ENCODE measurements at regions not wholly inside any gene's neighbourhood (a gene's known extent, or its start where the extent isn't known, plus 50 kb on each side); places are given as distances from the start of the nearest gene placed in this dataset.
A peak's percentile ranks its signal among the peaks of the same experiment; 100 is the strongest.
"Not testable (repeated sequence)": the region's sequence is repeated elsewhere in the genome, so short reads cannot be mapped to it uniquely, and the experiment has no call there.

DNA sequence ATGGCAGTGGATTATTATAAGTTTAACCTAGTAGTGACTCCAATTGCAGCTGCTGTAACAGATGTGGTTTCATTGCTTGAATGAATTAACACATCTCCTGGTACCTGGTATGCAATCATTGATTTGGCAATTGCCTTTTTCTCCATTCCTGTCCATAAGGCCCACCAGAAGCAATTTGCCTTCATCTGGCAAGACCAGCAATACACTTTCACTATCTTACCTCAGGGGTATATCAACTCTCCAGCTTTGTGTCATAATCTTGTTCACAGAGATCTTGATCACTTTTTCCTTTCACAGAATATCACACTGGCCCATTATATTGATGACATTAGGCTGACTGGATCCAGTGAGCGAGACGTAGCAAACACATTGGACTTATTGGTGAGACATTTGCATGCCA, 128.7 kb upstream of the ZC3H12C start:
- DNase-seq (ENCODE audit: low read depth) (no peak), FAIRE-seq (no peak)
- no peak overlapping the region for H3K4me3 ChIP-seq (ENCODE audit: low read depth, low read length)
- H3K27me3 ChIP-seq (ENCODE audit: control insufficient read depth, insufficient read depth, low read length), result no peaks in the 10 kb centered on the region
- no peaks in the 10 kb centered on the region for H3K36me3 ChIP-seq (ENCODE audit: control insufficient read depth, insufficient read depth, low read length)
- TF ChIP-seq, protein P1, sequence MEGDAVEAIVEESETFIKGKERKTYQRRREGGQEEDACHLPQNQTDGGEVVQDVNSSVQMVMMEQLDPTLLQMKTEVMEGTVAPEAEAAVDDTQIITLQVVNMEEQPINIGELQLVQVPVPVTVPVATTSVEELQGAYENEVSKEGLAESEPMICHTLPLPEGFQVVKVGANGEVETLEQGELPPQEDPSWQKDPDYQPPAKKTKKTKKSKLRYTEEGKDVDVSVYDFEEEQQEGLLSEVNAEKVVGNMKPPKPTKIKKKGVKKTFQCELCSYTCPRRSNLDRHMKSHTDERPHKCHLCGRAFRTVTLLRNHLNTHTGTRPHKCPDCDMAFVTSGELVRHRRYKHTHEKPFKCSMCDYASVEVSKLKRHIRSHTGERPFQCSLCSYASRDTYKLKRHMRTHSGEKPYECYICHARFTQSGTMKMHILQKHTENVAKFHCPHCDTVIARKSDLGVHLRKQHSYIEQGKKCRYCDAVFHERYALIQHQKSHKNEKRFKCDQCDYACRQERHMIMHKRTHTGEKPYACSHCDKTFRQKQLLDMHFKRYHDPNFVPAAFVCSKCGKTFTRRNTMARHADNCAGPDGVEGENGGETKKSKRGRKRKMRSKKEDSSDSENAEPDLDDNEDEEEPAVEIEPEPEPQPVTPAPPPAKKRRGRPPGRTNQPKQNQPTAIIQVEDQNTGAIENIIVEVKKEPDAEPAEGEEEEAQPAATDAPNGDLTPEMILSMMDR (IDR thresholded peaks at IDR 0.05; ENCODE audit: insufficient read depth, low read length, severe bottlenecking), result no peak

DNA sequence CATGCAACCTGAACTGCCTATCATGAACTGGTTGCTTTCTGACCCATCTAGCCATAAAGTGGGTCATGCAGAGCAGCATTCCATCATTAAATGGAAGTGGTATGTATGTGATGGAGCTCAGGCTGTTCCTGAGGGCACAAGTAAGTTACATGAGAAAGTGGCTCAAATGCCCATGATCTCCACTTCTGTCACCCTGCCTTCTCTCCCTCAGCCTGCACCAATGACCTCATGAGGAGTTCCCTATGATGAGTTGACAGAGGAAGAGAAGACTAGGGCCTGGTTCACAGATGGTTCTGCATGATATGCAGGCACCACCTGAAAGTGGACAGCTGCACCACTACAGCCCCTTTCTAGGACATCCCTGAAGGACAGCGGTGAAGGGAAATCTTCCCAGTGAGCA, 127.7 kb upstream of the ZC3H12C start:
- H3K36me3 ChIP-seq (ENCODE audit: control insufficient read depth, insufficient read depth, low read length); FAIRE-seq; DNase-seq (ENCODE audit: low read depth); H3K27me3 ChIP-seq (ENCODE audit: control insufficient read depth, insufficient read depth, low read length); H3K4me3 ChIP-seq (ENCODE audit: low read depth, low read length): not testable (repeated sequence)

DNA sequence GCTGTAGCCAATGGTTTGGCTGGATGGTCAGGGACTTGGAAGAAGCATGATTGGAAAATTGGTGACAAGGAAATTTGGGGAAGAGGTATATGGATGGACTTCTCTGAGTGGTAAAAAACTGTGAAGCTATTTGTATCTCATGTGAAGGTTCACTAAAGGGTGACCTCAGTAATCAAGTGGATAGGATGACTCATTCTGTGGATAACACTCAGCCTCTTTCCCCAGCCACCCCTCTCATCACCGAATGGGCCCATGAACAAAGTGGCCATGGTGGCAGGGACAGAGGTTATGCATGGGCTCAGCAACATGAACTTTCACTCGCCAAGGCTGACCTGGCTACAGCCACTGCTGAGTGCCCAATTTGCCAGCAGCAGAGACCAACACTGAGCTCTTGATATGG, 127.3 kb upstream of the ZC3H12C start:
- H3K4me3 ChIP-seq (ENCODE audit: low read depth, low read length); H3K36me3 ChIP-seq (ENCODE audit: control insufficient read depth, insufficient read depth, low read length); FAIRE-seq; H3K27me3 ChIP-seq (ENCODE audit: control insufficient read depth, insufficient read depth, low read length); DNase-seq (ENCODE audit: low read depth): not testable (repeated sequence)

DNA sequence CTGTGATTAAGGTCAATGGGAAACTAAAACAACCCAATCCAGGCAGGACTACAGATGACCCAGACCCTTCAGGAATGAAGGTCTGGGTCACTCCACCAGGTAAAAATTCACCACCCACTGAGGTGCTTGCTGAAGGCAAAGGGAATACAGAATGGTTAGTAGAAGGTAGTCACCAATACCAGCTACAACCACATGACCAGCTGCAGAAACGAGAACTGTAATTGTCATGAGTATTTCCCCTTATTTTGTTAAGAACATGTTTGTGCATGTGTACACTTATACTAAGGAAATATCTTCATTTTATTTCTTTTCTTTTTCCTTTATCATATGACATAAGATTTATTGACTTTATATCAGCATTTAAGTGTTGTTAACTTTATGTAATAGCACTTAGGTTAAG, 126.1 kb upstream of the ZC3H12C start:
- FAIRE-seq; H3K27me3 ChIP-seq (ENCODE audit: control insufficient read depth, insufficient read depth, low read length); H3K4me3 ChIP-seq (ENCODE audit: low read depth, low read length); H3K36me3 ChIP-seq (ENCODE audit: control insufficient read depth, insufficient read depth, low read length): not testable (repeated sequence)
- peak; percentile 47 for DNase-seq (ENCODE audit: low read depth)

DNA sequence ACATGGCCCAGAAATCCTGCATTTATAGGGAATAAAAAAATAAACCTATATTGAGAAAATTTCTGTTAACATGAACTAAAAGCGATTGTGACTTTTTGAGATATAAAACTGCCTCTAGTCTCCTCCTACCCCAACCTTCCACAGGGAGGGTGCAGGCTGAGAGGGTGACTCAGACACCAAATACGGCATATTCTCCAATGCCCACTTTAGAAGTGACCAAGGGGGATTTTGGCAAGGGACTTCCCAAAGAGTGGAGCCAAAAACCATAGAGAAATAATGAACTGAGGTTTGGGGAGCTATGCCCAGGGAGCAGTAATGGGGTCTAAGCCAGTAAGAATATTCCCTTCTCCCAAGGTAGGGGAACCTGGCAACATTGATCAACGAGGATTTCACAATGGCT, 124.9 kb upstream of the ZC3H12C start:
- FAIRE-seq (no peak), DNase-seq (ENCODE audit: low read depth) (no peak)
- Histone ChIP-seq H3K4me3 (ENCODE audit: low read depth, low read length) (no peak overlapping the region), H3K36me3 (ENCODE audit: control insufficient read depth, insufficient read depth, low read length) (no peaks in the 10 kb centered on the region), H3K27me3 (ENCODE audit: control insufficient read depth, insufficient read depth, low read length) (no peaks in the 10 kb centered on the region)
- TF ChIP-seq, protein P1 (IDR thresholded peaks at IDR 0.05; ENCODE audit: insufficient read depth, low read length, severe bottlenecking), result no peak

DNA sequence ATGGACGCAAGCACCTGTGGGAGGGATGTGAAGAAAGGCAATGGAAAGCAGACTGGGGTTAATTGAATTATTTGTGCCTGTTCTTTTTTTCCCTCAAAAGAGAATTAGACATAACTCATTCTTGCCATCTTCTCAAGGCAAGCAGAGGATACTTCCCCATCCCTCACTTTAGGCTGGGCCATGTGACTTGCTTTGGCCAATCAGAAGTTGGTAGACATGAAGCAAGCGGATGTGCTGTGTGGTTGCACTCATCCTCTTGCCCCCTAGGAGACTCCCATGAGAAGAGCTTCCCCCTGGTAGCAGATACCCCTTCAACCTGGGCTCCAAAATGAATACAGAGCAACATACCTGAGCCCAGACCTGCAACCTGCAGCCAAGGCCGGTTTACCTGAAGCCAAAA, 124.4 kb upstream of the ZC3H12C start:
- TF ChIP-seq, protein P1 (IDR thresholded peaks at IDR 0.05; ENCODE audit: insufficient read depth, low read length, severe bottlenecking), result no peak
- no peak for DNase-seq (ENCODE audit: low read depth)
- H3K4me3 ChIP-seq (ENCODE audit: low read depth, low read length), result no peak overlapping the region
- H3K36me3 ChIP-seq (ENCODE audit: control insufficient read depth, insufficient read depth, low read length), result no peaks in the 10 kb centered on the region
- no peaks in the 10 kb centered on the region for H3K27me3 ChIP-seq (ENCODE audit: control insufficient read depth, insufficient read depth, low read length)
- no peak for FAIRE-seq

DNA sequence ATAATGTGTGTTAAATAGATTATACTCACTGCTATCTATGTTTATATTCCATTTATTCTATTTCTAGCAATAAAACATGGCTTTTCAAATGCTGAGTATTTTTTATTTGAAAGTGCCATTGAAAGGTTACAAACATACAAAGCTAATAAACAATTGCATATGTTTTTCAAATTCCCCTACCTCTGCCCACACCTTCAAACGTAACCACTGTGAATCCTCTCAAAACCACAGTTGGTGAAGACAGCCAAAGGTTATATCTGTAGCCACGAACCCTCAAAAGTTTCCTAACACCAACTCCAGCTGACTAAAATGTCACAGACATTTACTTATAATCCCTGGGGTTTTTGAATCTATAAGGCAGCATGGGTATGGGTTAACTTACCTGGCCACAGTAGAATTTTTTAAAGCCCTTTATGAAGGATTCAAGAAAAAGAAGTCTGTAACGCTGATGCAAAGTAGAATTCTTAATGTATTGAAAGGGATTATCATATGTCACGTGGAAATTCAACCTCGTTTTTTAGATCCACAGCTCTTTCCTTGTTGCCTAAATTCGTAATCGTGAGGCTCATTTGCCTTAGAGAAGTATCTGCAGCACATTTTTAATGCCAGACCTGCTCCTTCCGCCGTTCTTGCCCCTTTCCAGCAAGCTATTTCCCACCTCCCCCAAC, 122.5 kb upstream of the ZC3H12C start:
- TF ChIP-seq, protein P1 (IDR thresholded peaks at IDR 0.05; ENCODE audit: insufficient read depth, low read length, severe bottlenecking), result no peak
- DNase-seq (ENCODE audit: low read depth) (no peak), FAIRE-seq (no peak)
- Histone ChIP-seq H3K4me3 (ENCODE audit: low read depth, low read length) (no peak overlapping the region), H3K36me3 (ENCODE audit: control insufficient read depth, insufficient read depth, low read length) (no peaks in the 10 kb centered on the region), H3K27me3 (ENCODE audit: control insufficient read depth, insufficient read depth, low read length) (no peaks in the 10 kb centered on the region)
